ENCODE measurements at regions not wholly inside any gene's neighbourhood (a gene's known extent, or its start where the extent isn't known, plus 50 kb on each side); places are given as distances from the start of the nearest gene placed in this dataset.

DNA sequence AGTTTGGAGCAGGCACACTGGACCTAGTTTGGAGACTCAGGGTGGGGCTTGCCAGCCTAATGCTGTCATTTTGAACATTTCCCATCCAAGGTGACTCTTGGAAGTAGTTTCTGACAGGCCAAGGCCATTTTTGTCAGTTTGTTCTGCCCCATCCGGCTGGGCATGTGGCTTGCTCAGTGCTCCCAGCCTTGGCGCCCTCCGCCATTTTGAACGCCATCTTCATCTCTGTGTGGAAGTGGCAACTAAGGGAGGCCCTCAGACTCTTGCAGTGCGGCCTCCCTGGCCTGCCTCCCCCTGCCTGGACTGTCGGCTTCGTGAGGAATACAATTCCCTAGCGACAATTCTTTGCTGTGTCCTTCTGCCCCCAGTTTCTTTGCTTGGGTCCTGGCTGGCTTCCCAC lies 150.6 kb upstream of the RGMA start:
- DNase-seq (ENCODE audit: low spot score) = no peak

GRCh38 chr15:93238641-93239040 lies 149.6 kb upstream of the RGMA start:
- DNase-seq (ENCODE audit: low spot score) = no peak

DNA sequence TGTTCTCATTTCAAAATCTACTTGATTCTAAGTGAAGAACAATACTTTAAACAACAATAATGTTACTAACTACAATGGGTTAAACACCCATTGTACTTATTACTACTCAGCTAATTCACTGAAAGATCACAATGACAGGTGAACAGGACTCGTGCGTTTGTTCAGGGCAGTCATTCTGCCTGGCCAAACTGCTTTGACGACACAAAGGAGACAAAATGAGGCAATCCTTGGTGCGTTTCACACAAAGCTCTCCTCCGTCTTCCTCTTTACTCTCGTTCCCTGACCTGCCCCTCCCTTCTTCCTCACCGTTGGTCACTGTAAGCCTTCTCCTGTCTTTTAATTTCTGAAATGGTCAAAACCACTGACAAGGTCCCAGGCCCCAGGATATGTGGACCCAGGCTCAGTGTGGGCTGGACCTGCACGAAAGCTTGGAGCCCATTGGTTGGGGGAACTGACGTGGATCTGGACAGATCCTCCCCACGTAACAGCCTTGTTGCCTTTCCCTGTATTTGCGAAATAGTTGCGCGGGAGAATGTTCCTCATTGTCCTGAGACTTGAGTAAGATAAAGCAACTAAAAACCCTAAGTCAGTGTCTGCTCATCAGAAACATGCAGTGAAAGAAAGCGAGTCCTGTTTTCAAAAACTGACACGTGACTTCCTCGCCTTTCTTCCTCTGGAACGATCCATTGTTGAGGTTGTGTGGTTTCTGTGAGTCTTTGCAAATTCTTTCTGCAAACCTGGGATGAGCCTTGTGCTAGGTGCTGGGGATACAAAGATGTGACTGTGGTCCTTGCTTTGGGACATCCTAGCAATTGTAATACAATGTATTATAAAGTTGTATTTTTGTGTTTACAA lies 147.1 kb upstream of the RGMA start:
- no peak for DNase-seq (ENCODE audit: low spot score)

DNA sequence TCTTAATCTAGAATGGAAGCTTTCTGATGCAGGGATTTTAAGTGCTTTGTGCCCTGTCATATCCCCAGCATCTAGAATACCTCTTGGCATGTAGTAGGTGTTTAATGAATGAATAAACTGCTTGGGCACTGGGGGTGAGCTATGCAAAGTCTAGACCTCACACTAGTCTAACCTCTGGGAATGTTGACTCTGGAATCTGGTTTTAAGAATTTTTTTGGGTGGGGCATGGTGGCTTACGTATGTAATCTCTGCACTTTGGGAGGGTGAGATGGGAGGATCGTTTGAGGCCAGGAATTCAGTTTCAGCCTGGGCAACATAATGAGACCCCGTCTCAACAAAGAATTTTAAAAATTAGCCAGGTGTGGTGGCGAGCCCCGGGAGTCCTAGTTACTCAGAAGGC lies 146.3 kb upstream of the RGMA start:
- no peak for DNase-seq (ENCODE audit: low spot score)

DNA sequence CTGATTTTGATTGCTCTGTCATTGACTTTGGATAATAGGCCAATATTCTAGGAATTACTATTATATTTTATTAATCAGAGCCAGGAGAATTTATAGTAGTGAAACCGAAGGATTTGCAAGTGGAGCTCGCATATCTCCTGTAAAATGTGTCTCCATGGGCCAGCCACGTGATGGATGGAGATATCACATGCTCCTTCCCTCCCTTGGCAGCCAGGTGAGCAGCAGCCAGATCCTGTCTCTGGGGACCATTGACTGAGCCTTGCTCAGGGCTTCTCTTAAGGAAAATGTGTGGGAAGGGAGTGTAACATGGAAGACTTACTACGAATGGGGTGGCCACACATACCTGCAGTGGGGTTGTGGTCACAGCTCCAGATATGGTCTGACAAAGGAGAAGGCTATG lies 144.7 kb upstream of the RGMA start:
- DNase-seq (ENCODE audit: low spot score) = no peak

GRCh38 chr15:93232845-93233244 lies 143.8 kb upstream of the RGMA start:
- DNase-seq (ENCODE audit: low spot score) = no peak

DNA sequence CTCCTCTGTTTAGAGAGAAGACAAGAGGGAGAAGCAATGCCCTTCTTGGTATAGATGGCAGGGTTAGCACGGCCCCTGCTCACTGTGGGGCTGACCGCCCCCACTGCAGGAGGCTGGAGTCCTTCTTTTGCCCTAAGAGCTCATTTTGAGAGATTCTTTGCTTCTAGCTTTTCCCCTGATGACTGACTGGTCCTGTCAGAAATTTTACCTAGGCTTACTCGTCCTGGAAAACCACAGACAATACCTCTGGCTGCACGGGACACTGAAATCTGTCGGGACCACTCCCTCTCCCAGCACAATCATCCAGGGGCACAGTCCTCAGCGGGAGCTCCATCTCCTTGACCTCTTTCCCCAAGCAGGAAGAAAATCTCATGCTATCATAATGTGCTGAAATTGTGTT lies 143.0 kb upstream of the RGMA start:
- no peak for DNase-seq (ENCODE audit: low spot score)

DNA sequence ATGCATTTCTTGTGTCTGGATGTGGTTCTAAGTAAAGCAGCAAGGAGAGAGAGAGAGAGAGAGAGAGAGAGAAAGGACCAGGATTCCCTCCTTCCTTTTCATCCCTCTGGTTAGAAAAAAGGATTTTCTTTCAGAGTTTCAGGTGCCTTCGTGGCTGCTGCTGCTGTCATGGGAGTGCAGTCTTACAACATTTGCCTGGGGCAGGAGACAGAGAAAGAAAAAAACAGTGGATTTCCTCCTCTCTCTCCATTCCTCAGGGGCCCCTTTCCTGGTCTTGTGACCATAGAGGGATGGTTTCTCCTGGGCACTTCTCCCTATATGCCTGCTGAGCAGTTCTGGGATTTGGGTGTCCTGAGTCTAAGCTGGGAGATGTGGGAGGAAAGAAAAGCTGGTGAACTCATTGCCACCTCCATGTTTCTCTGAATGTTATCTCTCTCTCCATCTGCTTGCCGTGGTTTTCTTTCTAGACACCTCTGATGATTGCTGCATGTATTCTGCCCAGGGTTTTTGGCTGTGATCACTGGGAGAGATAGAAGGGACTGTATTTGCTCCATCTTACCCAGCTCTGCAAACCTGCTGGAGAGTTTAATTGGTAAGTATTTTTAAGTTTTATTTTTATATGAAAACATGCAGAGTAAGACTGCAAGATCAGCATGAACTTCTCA lies 142.4 kb upstream of the RGMA start:
- DNase-seq (ENCODE audit: low spot score) = no peak

DNA sequence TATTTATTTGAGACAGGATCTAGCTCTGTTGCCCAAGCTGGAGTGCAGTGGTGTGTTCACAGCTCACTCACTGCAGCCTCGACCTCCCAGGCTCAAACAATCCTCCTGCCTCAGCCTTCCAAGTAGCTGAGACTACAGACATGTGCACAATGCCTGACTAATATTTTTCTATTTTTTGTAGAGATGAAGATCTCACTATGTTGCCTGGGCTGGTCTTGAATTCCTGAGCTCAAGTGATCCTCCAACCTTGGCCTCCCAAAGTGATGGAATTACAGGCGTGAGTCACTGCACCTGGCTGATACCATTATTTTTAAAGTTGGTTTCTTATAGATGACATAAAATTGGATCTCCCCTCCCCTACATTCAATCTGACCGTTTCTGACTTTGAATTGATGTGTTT lies 139.5 kb upstream of the RGMA start:
- DNase-seq (ENCODE audit: low spot score) = no peak

DNA sequence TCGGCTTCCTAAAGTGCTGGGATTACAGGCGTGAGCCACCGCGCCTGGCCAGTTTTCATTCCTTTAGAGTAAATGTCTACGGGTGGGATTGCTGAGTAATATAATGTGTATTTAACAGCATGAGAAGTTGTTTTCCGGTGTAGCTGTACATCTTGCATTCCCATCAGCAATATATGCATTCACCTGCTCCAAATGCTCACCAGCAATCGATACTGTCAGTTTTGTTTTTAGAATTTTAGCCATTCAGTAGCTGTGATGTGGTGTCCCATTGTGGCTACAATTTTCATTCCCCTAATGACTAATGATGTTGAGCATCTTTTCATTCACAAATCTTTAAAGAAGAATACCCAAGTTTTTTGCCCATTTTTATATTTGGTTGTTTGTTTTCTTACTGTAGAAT lies 134.8 kb upstream of the RGMA start:
- no peak for DNase-seq (ENCODE audit: low spot score)

DNA sequence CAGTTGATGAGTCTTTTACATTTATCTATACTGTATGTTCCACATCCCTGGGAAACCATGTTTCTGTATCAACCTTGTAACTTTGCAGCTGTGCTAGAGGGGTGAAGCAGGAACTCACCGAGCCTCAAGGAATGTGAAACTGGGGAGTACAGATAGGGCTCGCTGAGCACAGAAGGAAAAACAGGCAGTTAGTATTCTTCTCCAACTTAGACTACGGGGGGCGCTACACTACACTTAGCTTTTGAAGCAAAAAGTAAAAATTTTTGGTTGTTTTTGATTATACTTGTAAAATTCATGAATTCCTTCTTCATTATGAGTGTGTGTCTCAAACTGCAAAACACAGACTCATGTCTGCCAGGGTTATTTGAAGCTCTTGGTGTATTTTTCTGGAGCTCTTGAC lies 132.7 kb upstream of the RGMA start:
- DNase-seq (ENCODE audit: low spot score) = no peak

DNA sequence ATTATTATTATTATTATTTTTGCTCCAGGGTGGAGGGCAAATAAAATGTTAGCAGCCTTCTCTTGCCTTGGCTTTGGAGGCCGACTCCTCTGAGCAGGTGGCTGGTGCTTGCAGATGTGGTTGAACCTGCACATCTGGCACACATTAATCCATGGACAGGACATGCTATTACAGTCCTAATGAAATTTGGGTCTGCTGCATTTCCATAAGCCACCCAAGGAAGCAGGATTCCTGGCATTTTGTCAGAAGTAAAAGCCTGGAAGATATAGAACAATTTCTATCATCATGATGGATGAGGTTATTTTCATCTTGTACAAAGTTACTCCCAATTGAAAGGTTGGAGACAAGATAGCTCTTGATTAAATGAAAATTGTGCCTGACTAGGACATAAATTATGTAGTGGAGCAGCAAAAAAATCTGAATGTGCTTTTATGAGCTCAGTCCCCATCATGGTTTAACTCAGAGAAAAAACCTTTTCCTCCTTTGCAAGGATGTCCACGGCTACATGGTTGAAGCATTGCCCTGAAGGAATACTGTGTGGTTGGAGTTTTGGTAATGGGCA lies 130.9 kb upstream of the RGMA start:
- no peak for DNase-seq (ENCODE audit: low spot score)

DNA sequence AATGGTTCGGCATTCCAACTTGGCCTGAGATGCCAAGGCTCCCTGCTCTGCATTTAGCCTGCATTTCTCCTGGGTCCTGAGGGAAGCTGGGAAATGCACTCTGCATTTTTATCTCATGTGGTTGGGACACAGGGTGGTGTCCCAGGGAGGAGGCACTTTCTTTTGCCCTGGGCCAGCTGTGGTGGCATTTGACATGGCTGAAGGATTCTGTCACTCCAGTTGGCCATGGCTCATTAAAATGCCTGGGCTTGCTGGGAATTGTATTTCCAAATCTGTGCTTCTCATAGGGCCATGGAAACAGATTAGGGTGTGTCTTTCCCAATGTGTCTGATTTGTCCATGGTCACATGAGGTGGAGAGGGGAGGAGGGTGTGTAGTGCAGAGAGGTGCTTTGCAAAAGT lies 128.3 kb upstream of the RGMA start:
- no peak for DNase-seq (ENCODE audit: low spot score)

DNA sequence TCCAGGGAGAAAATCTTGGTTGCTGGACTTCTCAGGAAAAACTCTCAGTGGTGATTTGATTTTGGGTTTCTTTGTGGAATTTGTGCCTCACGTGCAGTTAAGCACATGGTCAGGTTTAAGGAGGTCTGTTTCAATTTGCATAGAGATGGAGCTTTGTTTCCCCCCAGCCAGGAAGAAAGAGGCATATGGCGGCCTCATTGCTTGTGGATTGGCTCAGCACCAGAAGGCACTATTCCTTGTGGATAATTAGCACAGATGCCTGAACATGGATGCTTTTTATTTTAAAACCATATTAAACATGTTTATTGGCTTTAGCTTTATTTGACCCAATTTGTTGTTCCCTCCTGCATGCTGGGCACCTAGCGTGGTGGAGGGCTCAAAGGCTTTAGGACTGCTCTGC lies 125.1 kb upstream of the RGMA start:
- no peak for DNase-seq (ENCODE audit: low spot score)

DNA sequence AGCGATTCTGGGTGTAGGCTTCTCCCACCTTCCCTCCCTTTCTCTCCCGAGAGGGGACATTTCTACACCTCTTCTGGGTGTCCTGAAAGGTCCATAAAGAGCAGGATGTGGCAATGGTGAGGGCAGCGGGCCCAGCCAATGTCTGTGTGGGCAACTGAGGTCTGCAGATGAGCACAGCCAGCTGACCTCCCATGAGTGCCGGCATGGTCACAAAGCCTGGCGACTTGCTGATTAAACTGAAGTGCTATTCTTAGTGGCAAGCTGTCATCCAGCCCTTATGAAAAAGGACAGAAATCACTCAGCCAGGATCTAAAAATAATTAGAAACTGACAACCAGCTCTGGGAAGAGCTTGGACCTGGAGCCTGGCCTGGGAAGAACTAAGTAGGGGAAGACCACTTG lies 124.3 kb upstream of the RGMA start:
- no peak for DNase-seq (ENCODE audit: low spot score)

GRCh38 chr15:93212578-93212977 lies 123.6 kb upstream of the RGMA start:
- DNase-seq (ENCODE audit: low spot score) = no peak

GRCh38 chr15:93210995-93211394 lies 122.0 kb upstream of the RGMA start:
- no peak for DNase-seq (ENCODE audit: low spot score)

DNA sequence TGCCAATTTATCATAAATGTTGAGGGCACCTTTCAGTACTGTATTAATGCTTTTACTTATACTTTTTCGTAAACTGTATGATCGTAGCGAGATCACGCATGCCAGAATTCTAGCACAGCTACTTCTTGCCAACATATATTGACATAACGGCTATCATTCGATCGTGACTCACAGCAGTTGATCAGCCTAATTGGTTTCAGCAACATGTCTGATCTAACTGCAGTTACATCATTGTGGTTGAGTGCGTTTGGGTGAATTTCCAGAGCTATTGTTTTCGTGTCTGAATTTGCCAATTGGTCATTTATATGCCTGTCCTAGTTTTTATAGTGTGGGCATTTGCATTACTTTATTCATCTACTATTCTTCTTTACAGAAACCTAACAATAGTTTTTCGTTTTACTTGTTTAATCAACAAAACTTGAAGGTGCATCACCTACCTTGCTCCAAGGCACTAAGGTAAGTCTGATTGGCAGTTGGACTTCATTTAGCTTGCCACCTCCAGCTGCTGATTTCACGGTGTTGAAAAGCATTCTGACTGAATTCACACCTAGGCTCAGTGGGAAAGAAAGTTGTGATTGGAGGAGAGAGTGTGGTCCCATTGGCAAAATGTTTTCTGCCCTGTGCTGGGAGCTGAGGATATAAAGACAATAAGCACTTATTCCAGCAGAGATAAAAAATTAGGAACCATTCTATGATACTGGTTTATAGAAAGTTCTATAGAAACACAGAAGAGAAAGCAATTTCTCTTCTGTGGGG lies 120.9 kb upstream of the RGMA start:
- no peak for DNase-seq (ENCODE audit: low spot score)

DNA sequence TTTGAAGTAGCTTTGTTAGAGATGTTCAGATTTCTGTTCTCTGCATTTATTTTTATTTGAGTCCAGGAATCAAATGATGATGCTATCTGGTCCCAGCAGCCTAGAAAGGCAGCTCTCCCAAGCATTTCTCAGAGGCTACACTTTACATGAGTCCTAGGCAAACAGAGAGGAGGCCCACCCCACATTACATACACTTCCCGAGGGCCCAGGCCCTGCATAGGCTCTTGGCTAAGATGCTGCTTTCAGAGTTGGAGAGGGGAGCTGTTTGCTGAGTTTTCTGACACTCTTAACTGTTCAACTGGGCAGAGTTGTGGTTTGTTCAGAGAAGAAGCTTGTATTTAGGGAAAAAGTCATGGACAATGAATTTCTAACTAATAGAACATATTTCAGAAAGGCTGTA lies 117.9 kb upstream of the RGMA start:
- no peak for DNase-seq (ENCODE audit: low spot score)

DNA sequence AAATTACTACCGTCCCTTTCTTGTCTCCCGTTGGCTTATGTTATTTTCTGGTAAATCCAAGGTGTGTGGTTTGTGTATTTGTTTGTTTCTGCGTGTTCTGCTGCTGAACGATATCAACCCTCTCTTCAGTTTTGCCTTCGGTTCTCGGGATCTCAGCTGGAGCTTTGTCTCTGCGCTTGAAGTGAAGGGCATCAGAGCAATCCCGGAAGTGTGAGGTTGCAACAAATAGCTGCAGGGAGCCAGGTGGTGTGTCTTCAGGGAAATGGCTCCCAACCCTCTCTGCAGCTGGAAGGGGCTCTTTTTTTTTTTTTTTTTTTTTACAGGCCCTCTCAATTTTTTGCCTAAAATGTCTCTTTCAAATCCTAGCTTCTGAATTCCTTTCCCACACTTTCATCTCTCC lies 116.4 kb upstream of the RGMA start:
- no peak for DNase-seq (ENCODE audit: low spot score)

DNA sequence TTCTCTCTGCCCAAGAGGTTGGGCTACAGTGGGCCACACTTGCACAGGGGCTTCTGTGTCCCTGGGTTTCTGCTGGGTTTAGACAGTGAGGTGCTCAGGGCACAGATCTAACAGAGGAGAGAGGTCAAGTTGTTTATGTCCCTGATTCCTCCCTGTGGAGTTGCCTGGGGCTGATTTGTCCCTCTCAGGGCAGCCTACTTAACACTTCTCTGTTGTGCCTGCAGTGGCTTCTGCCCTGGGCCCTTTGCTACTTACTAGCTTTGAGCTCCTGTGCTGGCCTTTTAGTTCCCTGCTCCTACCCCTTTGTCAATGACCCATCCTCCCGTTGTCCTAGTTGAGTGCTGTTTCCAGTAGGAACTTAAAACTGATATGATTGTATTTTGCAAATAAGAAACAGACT lies 114.0 kb upstream of the RGMA start:
- no peak for DNase-seq (ENCODE audit: low spot score)

- DNase-seq (ENCODE audit: low spot score) = no peak
Observed at GRCh38 chr15:93202405-93202804, 113.4 kb upstream of the RGMA start.

- no peak for DNase-seq (ENCODE audit: low spot score)
Observed at GRCh38 chr15:93201940-93202339, 112.9 kb upstream of the RGMA start.
